ENCODE measurements at regions not wholly inside any gene's neighbourhood (a gene's known extent, or its start where the extent isn't known, plus 50 kb on each side); places are given as distances from the start of the nearest gene placed in this dataset.

- no peak for DNase-seq (ENCODE audit: low read depth in 2 of 3, low spot score in 1 of 3)
Observed at GRCh38 chr10:29021591-29021990, 267.3 kb upstream of the LYZL1 start.

GRCh38 chr10:29022513-29022912, 266.4 kb upstream of the LYZL1 start:
- DNase-seq (ENCODE audit: low read depth in 2 of 3, low spot score in 1 of 3), result no peak

GRCh38 chr10:29023678-29024077, 265.2 kb upstream of the LYZL1 start:
- DNase-seq (ENCODE audit: low read depth in 2 of 3, low spot score in 1 of 3), result no peak

- DNase-seq (ENCODE audit: low read depth in 2 of 3, low spot score in 1 of 3), result no peak
Observed at GRCh38 chr10:29026065-29026797, 262.6 kb upstream of the LYZL1 start.

- DNase-seq (ENCODE audit: low read depth in 2 of 3, low spot score in 1 of 3), result no peak
Observed at GRCh38 chr10:29026802-29027580, 261.9 kb upstream of the LYZL1 start.

- no peak for DNase-seq (ENCODE audit: low read depth in 2 of 3, low spot score in 1 of 3)
Observed at GRCh38 chr10:29028486-29028885, 260.4 kb upstream of the LYZL1 start.

- no peak for DNase-seq (ENCODE audit: low read depth in 2 of 3, low spot score in 1 of 3)
Observed at GRCh38 chr10:29030900-29031299, 258.0 kb upstream of the LYZL1 start.

GRCh38 chr10:29032169-29032568, 256.7 kb upstream of the LYZL1 start:
- DNase-seq (ENCODE audit: low read depth in 2 of 3, low spot score in 1 of 3), result no peak

GRCh38 chr10:29033311-29033940, 255.4 kb upstream of the LYZL1 start:
- DNase-seq (ENCODE audit: low read depth in 2 of 3, low spot score in 1 of 3), result no peak

- DNase-seq (ENCODE audit: low read depth in 2 of 3, low spot score in 1 of 3), result no peak
Observed at GRCh38 chr10:29034592-29034991, 254.3 kb upstream of the LYZL1 start.

GRCh38 chr10:29035721-29036120, 253.1 kb upstream of the LYZL1 start:
- DNase-seq (ENCODE audit: low read depth in 2 of 3, low spot score in 1 of 3), result no peak

- no peak for DNase-seq (ENCODE audit: low read depth in 2 of 3, low spot score in 1 of 3)
Observed at GRCh38 chr10:29037348-29038113, 251.3 kb upstream of the LYZL1 start.

- DNase-seq (ENCODE audit: low read depth in 2 of 3, low spot score in 1 of 3), result no peak
Observed at GRCh38 chr10:29039091-29039490, 249.8 kb upstream of the LYZL1 start.

GRCh38 chr10:29039677-29040189, 249.1 kb upstream of the LYZL1 start:
- DNase-seq (ENCODE audit: low read depth in 2 of 3, low spot score in 1 of 3), result no peak

- no peak for DNase-seq (ENCODE audit: low read depth in 2 of 3, low spot score in 1 of 3)
Observed at GRCh38 chr10:29041616-29042015, 247.3 kb upstream of the LYZL1 start.

- no peak for DNase-seq (ENCODE audit: low read depth in 2 of 3, low spot score in 1 of 3)
Observed at GRCh38 chr10:29048506-29048905, 240.4 kb upstream of the LYZL1 start.

- no peak for DNase-seq (ENCODE audit: low read depth in 2 of 3, low spot score in 1 of 3)
Observed at GRCh38 chr10:29050081-29050480, 238.8 kb upstream of the LYZL1 start.

GRCh38 chr10:29055101-29055500, 233.8 kb upstream of the LYZL1 start:
- no peak for DNase-seq (ENCODE audit: low read depth in 2 of 3, low spot score in 1 of 3)

GRCh38 chr10:29056729-29057128, 232.1 kb upstream of the LYZL1 start:
- DNase-seq (ENCODE audit: low read depth in 2 of 3, low spot score in 1 of 3), result no peak

GRCh38 chr10:29057822-29058331, 231.0 kb upstream of the LYZL1 start:
- DNase-seq (ENCODE audit: low read depth in 2 of 3, low spot score in 1 of 3), result no peak

Data from stimulated activated CD4-positive, alpha-beta T cell treated with anti-CD3 and anti-CD28 coated beads, Interleukin-12 subunit alpha, Interleukin-12 subunit beta, amount 100 ng/mL, for 48 hours (primary cell).